ENCODE measurements at regions not wholly inside any gene's neighbourhood (a gene's known extent, or its start where the extent isn't known, plus 50 kb on each side); places are given as distances from the start of the nearest gene placed in this dataset.
"Not testable (repeated sequence)": the region's sequence is repeated elsewhere in the genome, so short reads cannot be mapped to it uniquely, and the experiment has no call there.

DNA sequence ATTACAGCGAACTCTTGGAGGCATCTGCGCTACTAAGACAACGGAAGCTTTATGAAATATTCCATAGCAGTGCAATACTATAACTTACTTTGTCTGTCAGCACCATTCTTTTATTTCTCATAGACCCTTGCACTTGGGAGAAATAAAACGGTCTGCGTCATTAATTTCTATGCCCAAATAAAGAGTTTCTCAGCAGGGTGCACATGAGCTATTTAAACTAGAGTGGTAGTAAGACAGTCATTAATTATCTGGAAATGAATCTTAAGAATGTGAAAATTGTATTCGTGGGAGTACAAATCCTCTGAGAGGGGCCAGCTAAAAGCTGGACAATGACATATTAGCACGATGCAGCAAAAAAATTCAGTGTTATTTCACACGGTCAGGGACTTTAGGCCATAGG is 903.4 kb upstream of the FOXG1 start:
- WGBS, 2 donors, result 65 to 71% methylated on average over 8 of the region's 8 CpGs
- intact Hi-C loops (cut with DNase I; ENCODE audit: low total_unique reads), result no loop called here
- no peaks in the 10 kb centered on the region for H3K27me3 ChIP-seq
- H3K9me3 ChIP-seq, result no peaks in the 10 kb centered on the region
- no peaks in the 10 kb centered on the region for H3K4me1 ChIP-seq
- no peak for DNase-seq
- H3K36me3 ChIP-seq (ENCODE audit: low read depth, missing control alignments), result no peaks in the 10 kb centered on the region
- TF ChIP-seq POLR2A (IDR thresholded peaks at IDR 0.05), result no peak
- TF ChIP-seq, protein P1, sequence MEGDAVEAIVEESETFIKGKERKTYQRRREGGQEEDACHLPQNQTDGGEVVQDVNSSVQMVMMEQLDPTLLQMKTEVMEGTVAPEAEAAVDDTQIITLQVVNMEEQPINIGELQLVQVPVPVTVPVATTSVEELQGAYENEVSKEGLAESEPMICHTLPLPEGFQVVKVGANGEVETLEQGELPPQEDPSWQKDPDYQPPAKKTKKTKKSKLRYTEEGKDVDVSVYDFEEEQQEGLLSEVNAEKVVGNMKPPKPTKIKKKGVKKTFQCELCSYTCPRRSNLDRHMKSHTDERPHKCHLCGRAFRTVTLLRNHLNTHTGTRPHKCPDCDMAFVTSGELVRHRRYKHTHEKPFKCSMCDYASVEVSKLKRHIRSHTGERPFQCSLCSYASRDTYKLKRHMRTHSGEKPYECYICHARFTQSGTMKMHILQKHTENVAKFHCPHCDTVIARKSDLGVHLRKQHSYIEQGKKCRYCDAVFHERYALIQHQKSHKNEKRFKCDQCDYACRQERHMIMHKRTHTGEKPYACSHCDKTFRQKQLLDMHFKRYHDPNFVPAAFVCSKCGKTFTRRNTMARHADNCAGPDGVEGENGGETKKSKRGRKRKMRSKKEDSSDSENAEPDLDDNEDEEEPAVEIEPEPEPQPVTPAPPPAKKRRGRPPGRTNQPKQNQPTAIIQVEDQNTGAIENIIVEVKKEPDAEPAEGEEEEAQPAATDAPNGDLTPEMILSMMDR (IDR thresholded peaks at IDR 0.05), result no peak
- H3K4me3 ChIP-seq, result no peak overlapping the region
- H3K27ac ChIP-seq, result no peak overlapping the region

DNA sequence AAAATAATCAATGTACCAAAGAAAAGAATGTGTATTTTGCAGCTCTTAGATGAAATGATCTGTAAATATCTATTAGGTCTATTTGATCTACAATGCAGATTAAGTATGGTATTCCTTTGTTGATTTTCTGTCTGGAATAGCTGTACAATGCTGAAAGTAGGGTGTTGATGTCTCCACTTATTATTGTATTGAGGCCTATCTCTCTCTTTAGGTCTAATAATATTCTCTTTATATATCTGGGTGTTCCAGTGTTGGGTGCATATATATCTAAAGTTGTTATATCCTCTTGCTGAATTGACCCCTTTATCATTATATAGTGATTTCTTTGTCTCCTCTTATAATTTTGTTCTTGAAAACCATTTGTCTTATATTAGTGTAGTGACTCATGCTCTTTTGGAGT is 885.5 kb upstream of the FOXG1 start:
- Histone ChIP-seq H3K9me3 (no peaks in the 10 kb centered on the region), H3K27ac (no peak overlapping the region), H3K27me3 (no peaks in the 10 kb centered on the region), H3K4me3 (no peak overlapping the region), H3K4me1 (no peaks in the 10 kb centered on the region), H3K36me3 (ENCODE audit: low read depth, missing control alignments) (no peaks in the 10 kb centered on the region)
- intact Hi-C loops (cut with DNase I; ENCODE audit: low total_unique reads), result no loop called here
- TF ChIP-seq, protein P1 (IDR thresholded peaks at IDR 0.05), result no peak
- TF ChIP-seq POLR2A (IDR thresholded peaks at IDR 0.05), result no peak
- DNase-seq, result no peak

DNA sequence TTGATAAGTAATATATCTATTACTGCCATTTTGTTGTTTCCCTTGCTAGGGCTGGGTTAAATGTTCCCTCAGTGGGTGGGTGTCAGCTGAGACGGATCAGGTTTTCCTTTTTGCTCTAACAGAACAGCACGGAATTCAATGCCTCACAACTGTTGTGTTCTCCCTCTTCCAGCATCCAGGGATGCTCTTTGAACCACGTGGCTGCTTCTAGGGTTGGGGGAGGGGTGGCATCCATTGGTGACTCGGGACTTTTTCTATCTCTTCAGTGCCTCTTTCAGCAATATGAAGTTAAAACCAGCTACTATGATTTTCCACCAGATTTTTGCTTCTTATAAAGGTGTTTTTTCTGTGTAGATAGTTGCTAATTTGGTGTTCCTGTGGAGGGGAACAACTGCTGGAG is 884.9 kb upstream of the FOXG1 start:
- H3K9me3 ChIP-seq, result no peaks in the 10 kb centered on the region
- 74 to 84% methylated on average over 4 of the region's 4 CpGs for WGBS, 2 donors
- DNase-seq, result no peak
- no peak overlapping the region for H3K4me3 ChIP-seq
- H3K27ac ChIP-seq, result no peak overlapping the region
- intact Hi-C loops (cut with DNase I; ENCODE audit: low total_unique reads), result no loop called here
- no peaks in the 10 kb centered on the region for H3K27me3 ChIP-seq
- H3K4me1 ChIP-seq, result no peaks in the 10 kb centered on the region
- H3K36me3 ChIP-seq (ENCODE audit: low read depth, missing control alignments), result no peaks in the 10 kb centered on the region
- no peak for TF ChIP-seq POLR2A (IDR thresholded peaks at IDR 0.05)

DNA sequence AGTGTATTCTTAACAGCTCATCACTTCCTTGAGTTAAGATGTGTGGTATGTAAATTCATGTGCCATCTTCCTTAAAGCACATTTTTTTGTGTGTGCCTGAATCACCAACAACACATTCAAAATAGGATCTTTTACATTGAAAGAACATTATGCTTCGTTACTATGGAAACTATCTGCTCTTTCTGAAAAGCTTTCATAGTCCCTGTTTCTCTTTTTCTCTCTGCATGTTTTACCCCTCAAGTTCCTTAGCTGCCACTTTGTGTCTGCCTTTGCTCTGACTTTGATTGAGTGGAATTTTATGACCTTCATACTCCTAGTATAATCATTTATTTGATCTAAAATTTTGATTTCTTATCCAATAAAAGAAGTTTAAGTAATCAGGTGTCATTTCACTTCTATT is 880.3 kb upstream of the FOXG1 start:
- no peaks in the 10 kb centered on the region for H3K36me3 ChIP-seq (ENCODE audit: low read depth, missing control alignments)
- WGBS, 2 donors, result 70% methylated on average over 1 of the region's 1 CpG
- no peak overlapping the region for H3K27ac ChIP-seq
- no peaks in the 10 kb centered on the region for H3K27me3 ChIP-seq
- H3K4me1 ChIP-seq, result no peaks in the 10 kb centered on the region
- no peaks in the 10 kb centered on the region for H3K9me3 ChIP-seq
- H3K4me3 ChIP-seq, result no peak overlapping the region
- DNase-seq, result no peak
- intact Hi-C loops (cut with DNase I; ENCODE audit: low total_unique reads), result no loop called here
- TF ChIP-seq, protein P1 (IDR thresholded peaks at IDR 0.05), result no peak
- no peak for TF ChIP-seq POLR2A (IDR thresholded peaks at IDR 0.05)

DNA sequence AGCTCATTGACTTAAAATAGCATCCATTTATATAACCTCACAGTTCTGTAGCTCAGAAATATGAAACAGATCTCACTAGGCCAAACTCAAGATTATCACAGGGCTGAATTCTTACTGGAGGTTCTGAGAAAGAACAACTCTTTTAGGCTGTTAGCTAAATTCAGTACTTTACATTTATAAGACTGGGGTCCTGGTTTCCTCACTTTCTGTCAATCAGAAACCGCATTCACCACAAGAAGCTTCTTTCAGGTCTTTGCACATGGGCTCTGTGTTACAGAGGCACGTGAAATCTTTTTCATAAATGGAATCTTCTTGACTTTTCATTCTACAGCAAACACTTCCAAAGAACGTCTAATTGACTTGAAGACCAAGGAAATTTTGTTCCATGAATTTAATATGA is 876.3 kb upstream of the FOXG1 start:
- no peak overlapping the region for H3K27ac ChIP-seq
- TF ChIP-seq POLR2A (IDR thresholded peaks at IDR 0.05), result no peak
- TF ChIP-seq, protein P1 (IDR thresholded peaks at IDR 0.05), result no peak
- WGBS, 2 donors, result 88 to 89% methylated on average over 3 of the region's 3 CpGs
- no peaks in the 10 kb centered on the region for H3K4me1 ChIP-seq
- H3K4me3 ChIP-seq, result no peak overlapping the region
- H3K9me3 ChIP-seq, result no peaks in the 10 kb centered on the region
- no peak for DNase-seq
- H3K27me3 ChIP-seq, result no peaks in the 10 kb centered on the region
- no peaks in the 10 kb centered on the region for H3K36me3 ChIP-seq (ENCODE audit: low read depth, missing control alignments)
- intact Hi-C loops (cut with DNase I; ENCODE audit: low total_unique reads), result no loop called here

DNA sequence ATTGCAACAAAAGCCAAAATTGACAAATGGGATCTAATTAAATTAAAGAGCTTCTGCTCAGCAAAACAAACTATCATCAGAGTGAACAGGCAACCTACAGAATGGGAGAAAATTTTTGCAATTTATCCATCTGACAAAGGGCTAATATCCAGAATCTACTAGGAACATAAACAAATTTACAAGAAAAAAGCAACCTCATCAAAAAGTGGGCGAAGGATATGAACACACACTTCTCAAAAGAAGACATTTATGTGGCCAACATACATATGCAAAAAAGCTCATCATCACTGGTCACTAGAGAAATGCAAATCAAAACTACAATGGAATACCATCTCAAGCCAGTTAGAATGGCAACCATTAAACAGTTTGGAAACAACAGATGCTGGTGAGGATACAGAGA is 858.1 kb upstream of the FOXG1 start:
- H3K4me3 ChIP-seq; H3K27me3 ChIP-seq; H3K9me3 ChIP-seq; DNase-seq; H3K4me1 ChIP-seq; intact Hi-C loops (cut with DNase I; ENCODE audit: low total_unique reads); H3K36me3 ChIP-seq (ENCODE audit: low read depth, missing control alignments); H3K27ac ChIP-seq: not testable (repeated sequence)
- 81 to 100% methylated on average over 1 of the region's 1 CpG for WGBS, 2 donors
